PC-9 (cell line): ENCODE measurements at regions not wholly inside any gene's neighbourhood (a gene's known extent, or its start where the extent isn't known, plus 50 kb on each side); places are given as distances from the start of the nearest gene placed in this dataset.

Source experiments
- BruUV-seq: library from RNA; stranded (reverse); fragments of 400-500 nt; replicated peaks from 2 replicates; lab custom pipeline; 2021; lab: Mats Ljungman, UMichigan
- CTCF ChIA-PET: fragments of 300-600 bp; sonication (Branson Sonifier 250); formaldehyde crosslinking; loops from one replicate; lab custom pipeline; 2022; ENCODE audit warnings: antibody characterized with exemption; lab: Charles Lee
- POLR2A ChIA-PET: fragments of 300-600 bp; sonication (Branson Sonifier 250); formaldehyde crosslinking; loops from one replicate; lab custom pipeline; 2022; ENCODE audit warnings: antibody characterized with exemption; ENCODE audit not compliant: unreplicated experiment; lab: Charles Lee
- DNase-seq, 2 experiments: peaks; one replicate each; pipeline versions ENCODE4 v3.0.0 to v3.0.0-alpha.2; 2015 to 2022; ENCODE audit warnings: mixed read lengths in 1 of 2
- H2AFZ ChIP-seq: fragments of 200-600 bp; sonication (generic); 2 replicates; pipeline ENCODE4 v1.8.1; 2017; ENCODE audit warnings: antibody characterized with exemption
- H3F3A ChIP-seq: fragments of 200-600 bp; sonication (generic); 2 replicates; pipeline ENCODE4 v1.8.1; 2017; ENCODE audit warnings: antibody characterized with exemption, mild to moderate bottlenecking, low read depth; ENCODE audit not compliant: insufficient read depth
- H3K27ac ChIP-seq: fragments of 200-600 bp; sonication (generic); 2 replicates; pipeline ENCODE4 v1.6.1; 2016; ENCODE audit warnings: mixed run types
- H3K27me3 ChIP-seq: fragments of 200-600 bp; sonication (generic); 2 replicates; pipeline ENCODE4 v1.6.1; 2016; ENCODE audit warnings: low read depth, mixed run types; ENCODE audit not compliant: insufficient read depth
- H3K36me3 ChIP-seq: fragments of 200-600 bp; sonication (generic); 2 replicates; pipeline ENCODE4 v1.6.1; 2016; ENCODE audit warnings: low read depth, mixed run types
- H3K4me1 ChIP-seq: fragments of 200-600 bp; sonication (generic); replicated peaks from 2 replicates; pipeline ENCODE4 v1.6.1; 2016; ENCODE audit warnings: mixed run types; ENCODE audit not compliant: insufficient read depth
- H3K4me2 ChIP-seq: fragments of 200-600 bp; sonication (generic); 2 replicates; pipeline ENCODE4 v1.6.1; 2017; ENCODE audit warnings: mixed run types
- H3K4me3 ChIP-seq: fragments of 200-600 bp; sonication (generic); 2 replicates; pipeline ENCODE4 v1.6.1; 2016; ENCODE audit warnings: mixed run types
- H3K79me2 ChIP-seq: fragments of 200-600 bp; sonication (generic); 2 replicates; pipeline ENCODE4 v1.6.1; 2017; ENCODE audit warnings: low read depth, mixed run types
- H3K9me2 ChIP-seq: fragments of 200-600 bp; sonication (generic); 2 replicates; pipeline ENCODE4 v1.8.1; 2017; ENCODE audit warnings: mild to moderate bottlenecking; ENCODE audit not compliant: insufficient read depth
- H3K9me3 ChIP-seq: fragments of 200-600 bp; sonication (generic); 2 replicates; pipeline ENCODE4 v1.8.1; 2016; ENCODE audit warnings: low read depth; ENCODE audit not compliant: insufficient read depth
- H4K20me1 ChIP-seq: fragments of 200-600 bp; sonication (generic); 2 replicates; pipeline ENCODE4 v1.8.1; 2017; ENCODE audit not compliant: insufficient read depth
- CTCF ChIP-seq: fragments of 200-600 bp; sonication (generic); conservative IDR thresholded peaks from 2 replicates; pipeline ENCODE4 v1.6.1; 2017; ENCODE audit warnings: mixed run types, antibody characterized with exemption, mild to moderate bottlenecking, moderate library complexity
- EZH2 ChIP-seq: fragments of 200-600 bp; sonication (generic); IDR thresholded peaks from 2 replicates; pipeline ENCODE4 v1.8.0; 2017; ENCODE audit warnings: antibody characterized with exemption, low read depth
- intact Hi-C: fragments of 100-400 bp; cut with micrococcal nuclease; formaldehyde crosslinking; loops from one replicate; pipeline ENCODE4 v1.10.0; 2022; ENCODE audit not compliant: unreplicated experiment

DNA sequence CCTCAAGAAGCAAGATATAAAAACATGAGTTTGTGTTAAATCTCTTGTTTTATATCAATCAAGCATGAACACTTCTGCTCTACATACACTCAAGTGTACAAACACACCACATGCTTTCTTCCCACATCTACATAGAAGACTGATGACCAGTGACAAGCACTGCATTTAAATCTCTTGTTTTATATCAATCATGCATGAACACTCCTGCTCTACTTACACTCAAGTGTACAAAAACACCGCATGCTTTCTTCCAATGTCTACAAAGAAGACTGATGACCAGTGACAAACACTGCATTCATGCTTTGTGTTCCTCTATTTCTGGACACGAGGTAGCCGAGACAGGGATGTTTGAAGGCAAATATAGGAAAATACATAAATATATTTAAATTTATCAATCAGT, 642.0 kb upstream of the PFKP start:
- Histone ChIP-seq H3K9me3 (no peaks in the 10 kb centered on the region), H3K4me3 (no peak overlapping the region), H3K79me2 (no peaks in the 10 kb centered on the region), H4K20me1 (no peaks in the 10 kb centered on the region), H3K36me3 (no peaks in the 10 kb centered on the region), H2AFZ (no peak overlapping the region), H3K4me1 (no peaks in the 10 kb centered on the region), H3K4me2 (no peak overlapping the region), H3K27ac (no peak overlapping the region), H3F3A (no peaks in the 10 kb centered on the region), H3K9me2 (no peaks in the 10 kb centered on the region), H3K27me3 (no peaks in the 10 kb centered on the region)
- DNase-seq, result no peak
- intact Hi-C loops, result no loop called here
- no TSS peak for BruUV-seq
- no peak for TF ChIP-seq CTCF
- TF ChIP-seq EZH2, result no peak
- CTCF ChIA-PET, result no interaction called here
- POLR2A ChIA-PET, result no interaction called here

GRCh38 chr10:2414562-2414961, 652.8 kb upstream of the PFKP start:
- intact Hi-C loops, result no loop called here
- Histone ChIP-seq H3K27me3 (no peaks in the 10 kb centered on the region), H3K9me2 (no peaks in the 10 kb centered on the region), H4K20me1 (no peaks in the 10 kb centered on the region), H3K79me2 (no peaks in the 10 kb centered on the region), H3K4me3 (no peak overlapping the region), H3K27ac (no peak overlapping the region), H3K36me3 (no peaks in the 10 kb centered on the region), H3K4me1 (no peaks in the 10 kb centered on the region), H3F3A (no peaks in the 10 kb centered on the region), H2AFZ (no peak overlapping the region), H3K9me3 (no peaks in the 10 kb centered on the region), H3K4me2 (no peak overlapping the region)
- ChIA-PET CTCF (no interaction called here), POLR2A (no interaction called here)
- TF ChIP-seq EZH2, result no peak
- TF ChIP-seq CTCF, result no peak
- DNase-seq, result no peak
- BruUV-seq, result no TSS peak

DNA sequence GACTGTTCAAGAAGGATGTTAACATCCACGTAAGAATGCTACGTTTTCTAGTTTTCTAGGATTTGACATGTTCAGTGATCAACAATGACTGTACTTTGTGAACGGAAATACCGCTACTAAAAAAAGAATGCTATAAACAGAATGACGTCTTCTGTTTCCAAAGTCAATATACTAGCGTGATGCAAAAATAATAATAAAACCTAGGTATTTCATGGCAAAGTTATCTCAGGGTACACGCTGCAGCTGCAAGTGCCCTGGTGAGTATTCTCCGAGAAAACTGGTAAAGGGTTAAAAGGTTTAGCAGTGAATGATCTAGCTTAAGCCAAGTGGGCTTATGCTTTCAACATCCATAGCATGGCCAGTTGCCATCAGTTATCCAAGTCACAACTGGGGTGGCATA, 653.3 kb upstream of the PFKP start:
- POLR2A ChIA-PET, result no interaction called here
- no peak for DNase-seq
- Histone ChIP-seq H3K27ac (no peak overlapping the region), H3K4me1 (no peaks in the 10 kb centered on the region), H2AFZ (no peak overlapping the region), H3F3A (no peaks in the 10 kb centered on the region), H3K79me2 (no peaks in the 10 kb centered on the region), H3K9me2 (no peaks in the 10 kb centered on the region), H3K4me3 (no peak overlapping the region), H3K4me2 (no peak overlapping the region), H3K27me3 (no peaks in the 10 kb centered on the region), H3K9me3 (no peaks in the 10 kb centered on the region), H4K20me1 (no peaks in the 10 kb centered on the region), H3K36me3 (no peaks in the 10 kb centered on the region)
- CTCF ChIA-PET, result no interaction called here
- intact Hi-C loops, result no loop called here
- TF ChIP-seq EZH2, result no peak
- no peak for TF ChIP-seq CTCF
- no TSS peak for BruUV-seq
